Activated CD8-positive, alpha-beta memory T cell treated with anti-CD3 and anti-CD28 coated beads, Interleukin-2, amount 50 U/mL, for 24 hours (primary cell): ENCODE measurements at regions not wholly inside any gene's neighbourhood (a gene's known extent, or its start where the extent isn't known, plus 50 kb on each side); places are given as distances from the start of the nearest gene placed in this dataset.
"Not testable (repeated sequence)": the region's sequence is repeated elsewhere in the genome, so short reads cannot be mapped to it uniquely, and the experiment has no call there.

ENCODE experiments used
- DNase-seq: peaks from one replicate; pipeline ENCODE4 v3.0.0-alpha.2; 2020; ENCODE audit errors: extremely low read depth

GRCh38 chr7:94311515-94311914, 83.2 kb upstream of the COL1A2 start:
- no peak for DNase-seq

GRCh38 chr7:94313926-94314325, 80.8 kb upstream of the COL1A2 start:
- DNase-seq = no peak

GRCh38 chr7:94314413-94315410, 80.0 kb upstream of the COL1A2 start:
- DNase-seq = no peak

- DNase-seq = not testable (repeated sequence)
These were observed 73.6 kb upstream of the COL1A2 start for GRCh38 chr7:94321138-94321537.

GRCh38 chr7:94323844-94324243, 70.9 kb upstream of the COL1A2 start:
- no peak for DNase-seq

GRCh38 chr7:94324380-94325121, 70.1 kb upstream of the COL1A2 start:
- DNase-seq = no peak

- no peak for DNase-seq
These were observed 69.6 kb upstream of the COL1A2 start for GRCh38 chr7:94325122-94325475.

GRCh38 chr7:94330269-94331020, 64.2 kb upstream of the COL1A2 start:
- no peak for DNase-seq

- no peak for DNase-seq
These were observed 62.1 kb upstream of the COL1A2 start for GRCh38 chr7:94332571-94332970.

GRCh38 chr7:94333810-94334209, 60.9 kb upstream of the COL1A2 start:
- no peak for DNase-seq

- DNase-seq = no peak
These were observed 59.1 kb upstream of the COL1A2 start for GRCh38 chr7:94335586-94335985.

GRCh38 chr7:94336009-94336408, 58.7 kb upstream of the COL1A2 start:
- no peak for DNase-seq

GRCh38 chr7:94338921-94339371, 55.7 kb upstream of the COL1A2 start:
- DNase-seq = no peak

GRCh38 chr7:94344826-94345225, 49.9 kb upstream of the COL1A2 start:
- DNase-seq = no peak
